AG04449 (cell line): ENCODE measurements at regions not wholly inside any gene's neighbourhood (a gene's known extent, or its start where the extent isn't known, plus 50 kb on each side); places are given as distances from the start of the nearest gene placed in this dataset.

Experiments
- CTCF ChIA-PET: fragments of 350-600 bp; formaldehyde crosslinking; extraction: SDS; loops from one replicate; lab custom pipeline; 2021; ENCODE audit warnings: antibody characterized with exemption; lab: Yijun Ruan, JAX
- POLR2A ChIA-PET: fragments of 400-600, 350-600 bp; formaldehyde crosslinking; extraction: SDS; loops from one replicate; lab custom pipeline; 2020; ENCODE audit warnings: antibody characterized with exemption, inconsistent platforms; lab: Yijun Ruan, JAX
- DNase-seq: peaks from one replicate; pipeline ENCODE4 v3.0.0-alpha.2; 2010; ENCODE audit warnings: low read depth, low spot score
- H3K4me3 ChIP-seq: 2 replicates; pipeline ENCODE4 v1.5.1; 2011; ENCODE audit warnings: low read depth, mild to moderate bottlenecking, control low read depth, low read length
- CTCF ChIP-seq: IDR thresholded peaks from one replicate; pipeline ENCODE4 v1.5.1; 2011; ENCODE audit warnings: mild to moderate bottlenecking, moderate library complexity, low read length, control low read depth, inconsistent platforms; ENCODE audit not compliant: insufficient read depth; ENCODE audit errors: missing control alignments

DNA sequence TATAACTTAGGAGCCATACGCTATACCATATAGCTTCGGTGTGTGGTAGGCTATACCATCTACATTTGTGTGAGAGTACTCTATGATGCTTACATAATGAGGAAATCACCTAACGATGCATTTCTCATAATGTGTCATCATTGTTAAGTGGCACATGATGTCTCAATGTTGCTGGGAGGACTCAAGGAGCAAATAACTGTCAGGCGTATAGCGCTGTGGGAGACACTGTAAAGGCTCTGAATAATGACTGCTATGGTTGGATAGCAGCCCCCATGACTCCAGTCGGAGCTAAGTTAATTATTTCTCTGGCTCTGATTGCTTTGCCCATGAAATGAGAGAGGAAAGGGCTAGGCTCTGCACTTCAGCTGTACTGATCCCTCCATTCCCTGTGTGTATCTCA lies 197.2 kb downstream of the RGS9 start:
- no peak for TF ChIP-seq CTCF
- CTCF ChIA-PET = interaction anchor here (1.2 to 1.6 kb wide), 2 partner anchors 40 to 102 kb away, joined by 3 to 4 read pairs; no protein-coding TSS in a partner anchor
- H3K4me3 ChIP-seq = no peak overlapping the region
- POLR2A ChIA-PET = no interaction called here
- no peak for DNase-seq

- CTCF ChIA-PET = no interaction called here
- DNase-seq = no peak
- POLR2A ChIA-PET = no interaction called here
- no peak for TF ChIP-seq CTCF
- H3K4me3 ChIP-seq = no peak overlapping the region
Measured at GRCh38 chr17:65332779-65333178, 195.6 kb downstream of the RGS9 start.

GRCh38 chr17:65332375-65332774 lies 195.2 kb downstream of the RGS9 start:
- no peak overlapping the region for H3K4me3 ChIP-seq
- DNase-seq = peak; percentile 26
- TF ChIP-seq CTCF = no peak
- ChIA-PET CTCF (no interaction called here), POLR2A (no interaction called here)

- CTCF ChIA-PET = no interaction called here
- TF ChIP-seq CTCF = no peak
Measured at GRCh38 chr17:65328567-65328966, 191.4 kb downstream of the RGS9 start.

DNA sequence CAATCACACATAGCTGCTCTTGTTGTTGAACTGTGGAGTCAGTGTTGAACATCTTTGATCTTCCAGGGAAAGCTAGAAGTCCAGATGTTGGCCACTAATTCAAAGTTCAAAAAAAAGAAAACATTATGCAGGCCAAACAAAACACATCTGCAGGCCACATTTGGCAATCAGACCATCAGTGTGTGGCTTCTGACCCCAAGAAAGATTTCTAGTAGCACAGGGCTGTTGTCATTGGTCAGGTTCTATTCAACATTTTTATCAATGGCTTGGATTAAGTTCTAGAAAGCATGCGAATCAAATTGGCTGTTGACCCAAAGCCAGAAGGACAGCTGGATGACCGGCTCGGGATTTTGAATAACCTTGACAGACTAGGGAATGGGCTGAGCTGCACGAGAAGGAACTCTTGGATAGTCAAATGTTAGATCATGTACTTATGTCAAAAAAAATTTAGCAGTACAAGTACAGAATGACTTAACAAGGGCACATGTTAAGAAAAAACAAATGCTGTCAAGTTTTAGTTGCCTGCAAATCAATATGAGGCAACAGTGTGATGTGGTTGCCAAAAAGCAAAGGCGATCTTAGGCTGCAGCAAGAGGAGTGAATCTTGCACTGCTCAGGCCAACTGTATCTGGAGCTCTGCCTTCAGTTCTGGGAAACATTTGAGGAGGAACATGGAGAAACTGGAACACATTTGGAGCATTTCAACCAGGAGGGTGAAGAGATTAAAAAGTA lies 187.6 kb downstream of the RGS9 start:
- ChIA-PET POLR2A (no interaction called here), CTCF (no interaction called here)
- DNase-seq = no peak
- TF ChIP-seq CTCF = no peak
- H3K4me3 ChIP-seq = no peak overlapping the region

More at GRCh38 chr17:65328567-65328966, 191.4 kb downstream of the RGS9 start:
- no peak for DNase-seq
- no peak overlapping the region for H3K4me3 ChIP-seq
- POLR2A ChIA-PET = no interaction called here

DNA sequence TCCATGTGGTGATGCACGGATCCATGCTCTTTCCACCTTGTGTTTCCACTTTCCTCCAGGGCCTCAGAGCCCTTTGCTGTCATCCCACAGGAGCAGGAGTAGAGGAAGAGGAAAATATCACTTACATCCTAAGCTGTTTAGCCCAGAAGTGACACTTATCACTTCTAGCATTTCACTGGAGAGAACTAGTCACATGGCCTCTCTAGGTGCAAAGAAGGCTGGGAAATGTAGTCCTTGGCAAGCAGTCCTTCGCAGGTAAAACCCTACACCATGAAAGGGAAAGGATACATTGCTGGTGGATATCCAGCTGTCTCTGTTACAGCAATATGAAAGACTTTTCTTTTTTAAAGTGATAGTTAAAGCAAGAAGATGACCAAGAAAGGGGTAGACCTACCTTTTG lies 185.9 kb downstream of the RGS9 start:
- no peak overlapping the region for H3K4me3 ChIP-seq
- ChIA-PET POLR2A (no interaction called here), CTCF (interaction anchor here (2.0 kb wide), 1 partner anchor 29 kb away, joined by 7 read pairs; no protein-coding TSS in a partner anchor)
- no peak for DNase-seq
- no peak for TF ChIP-seq CTCF
